ENCODE measurements at regions not wholly inside any gene's neighbourhood (a gene's known extent, or its start where the extent isn't known, plus 50 kb on each side); places are given as distances from the start of the nearest gene placed in this dataset.

- Histone ChIP-seq H3K9me3 (ENCODE audit: low read length) (no peaks in the 10 kb centered on the region), H3K36me3 (ENCODE audit: insufficient read depth, low read length) (no peaks in the 10 kb centered on the region), H3K27me3 (ENCODE audit: control insufficient read depth in 1 of 2, insufficient read depth in 2 of 2, low read length in 2 of 2) (no peaks in the 10 kb centered on the region), H3K4me3 (ENCODE audit: low read depth in 1 of 2, low read length in 2 of 2) (no peak overlapping the region), H3K4me1 (ENCODE audit: insufficient read depth, low read length) (peaks cover 19% of the 10 kb centered on the region), H3K27ac (ENCODE audit: low read depth, low read length) (no peak overlapping the region), H3K9ac (ENCODE audit: low read length) (no peak overlapping the region)
These were observed 356.6 kb upstream of the XYLT1 start for GRCh38 chr16:17827313-17827712.

DNA sequence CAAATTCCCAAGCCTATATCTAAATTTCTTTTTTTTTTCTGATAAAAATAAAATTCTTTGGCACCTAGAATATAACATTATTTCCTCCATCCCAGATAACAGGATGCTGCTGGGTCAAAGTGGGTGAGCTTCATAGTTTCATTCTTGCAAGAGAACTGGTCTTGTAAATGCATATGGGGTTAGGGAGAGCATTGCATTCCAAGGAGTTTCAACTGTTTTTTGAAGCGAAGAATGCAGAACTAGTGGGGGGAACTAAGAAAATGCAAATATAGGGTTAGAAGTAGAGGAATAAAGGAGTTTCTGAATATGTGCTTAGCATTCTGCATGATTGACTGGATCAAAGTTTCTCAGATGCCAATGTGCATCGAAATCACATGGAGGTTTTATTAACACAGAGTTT is 347.2 kb upstream of the XYLT1 start:
- no peaks in the 10 kb centered on the region for H3K4me1 ChIP-seq (ENCODE audit: insufficient read depth, low read length)
- H3K9me3 ChIP-seq (ENCODE audit: low read length), result no peaks in the 10 kb centered on the region
- no peak overlapping the region for H3K4me3 ChIP-seq (ENCODE audit: low read depth in 1 of 2, low read length in 2 of 2)
- no peaks in the 10 kb centered on the region for H3K27me3 ChIP-seq (ENCODE audit: control insufficient read depth in 1 of 2, insufficient read depth in 2 of 2, low read length in 2 of 2)
- no peak overlapping the region for H3K9ac ChIP-seq (ENCODE audit: low read length)
- no peaks in the 10 kb centered on the region for H3K36me3 ChIP-seq (ENCODE audit: insufficient read depth, low read length)
- H3K27ac ChIP-seq (ENCODE audit: low read depth, low read length), result no peak overlapping the region

DNA sequence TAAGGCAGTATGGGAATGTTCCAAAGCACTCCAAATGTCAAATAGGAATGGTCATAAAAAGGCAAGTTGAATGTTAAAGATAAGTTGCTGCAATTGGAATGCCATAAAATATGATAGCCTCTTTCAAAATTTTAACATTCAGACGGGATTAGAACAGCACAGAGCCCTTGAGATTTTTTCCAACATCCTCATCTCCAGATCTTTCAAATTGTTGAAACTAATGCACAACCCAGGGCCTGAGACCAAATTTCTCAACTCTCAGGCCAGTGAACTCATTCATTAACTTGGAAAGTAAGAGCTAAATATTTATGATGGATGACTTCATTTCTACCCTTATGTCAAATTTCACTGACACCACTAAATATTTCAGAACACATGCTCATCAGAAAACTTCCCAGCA is 346.5 kb upstream of the XYLT1 start:
- H3K27ac ChIP-seq (ENCODE audit: low read depth, low read length), result no peak overlapping the region
- no peak overlapping the region for H3K4me3 ChIP-seq (ENCODE audit: low read depth in 1 of 2, low read length in 2 of 2)
- no peaks in the 10 kb centered on the region for H3K4me1 ChIP-seq (ENCODE audit: insufficient read depth, low read length)
- no peaks in the 10 kb centered on the region for H3K9me3 ChIP-seq (ENCODE audit: low read length)
- H3K9ac ChIP-seq (ENCODE audit: low read length), result no peak overlapping the region
- H3K27me3 ChIP-seq (ENCODE audit: control insufficient read depth in 1 of 2, insufficient read depth in 2 of 2, low read length in 2 of 2), result no peaks in the 10 kb centered on the region
- no peaks in the 10 kb centered on the region for H3K36me3 ChIP-seq (ENCODE audit: insufficient read depth, low read length)

- Histone ChIP-seq H3K4me1 (ENCODE audit: insufficient read depth, low read length) (no peaks in the 10 kb centered on the region), H3K9me3 (ENCODE audit: low read length) (no peaks in the 10 kb centered on the region), H3K27me3 (ENCODE audit: control insufficient read depth in 1 of 2, insufficient read depth in 2 of 2, low read length in 2 of 2) (no peaks in the 10 kb centered on the region), H3K9ac (ENCODE audit: low read length) (no peak overlapping the region), H3K4me3 (ENCODE audit: low read depth in 1 of 2, low read length in 2 of 2) (no peak overlapping the region), H3K27ac (ENCODE audit: low read depth, low read length) (no peak overlapping the region), H3K36me3 (ENCODE audit: insufficient read depth, low read length) (no peaks in the 10 kb centered on the region)
These were observed 342.0 kb upstream of the XYLT1 start for GRCh38 chr16:17812771-17813170.

DNA sequence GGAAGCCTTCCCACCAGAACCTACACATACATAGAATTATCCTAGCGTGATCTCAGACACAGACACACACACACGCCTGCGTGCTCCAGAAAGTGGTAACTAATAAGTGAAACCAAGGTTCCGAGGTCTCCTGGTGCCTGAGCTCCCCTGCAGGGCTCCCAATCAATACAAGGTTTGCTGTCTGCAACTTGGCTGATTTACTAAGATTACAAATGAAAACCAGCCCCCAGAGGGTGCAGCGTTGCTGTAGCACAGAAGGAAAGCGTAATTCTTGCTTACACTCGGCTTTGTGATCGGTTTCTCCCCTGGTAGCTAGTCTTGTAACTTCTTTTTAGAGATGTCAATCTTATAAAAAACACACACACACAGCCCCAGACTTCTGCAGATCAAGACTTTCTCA is 334.1 kb upstream of the XYLT1 start:
- H3K9ac ChIP-seq (ENCODE audit: low read length), result no peak overlapping the region
- no peak overlapping the region for H3K4me3 ChIP-seq (ENCODE audit: low read depth in 1 of 2, low read length in 2 of 2)
- no peak overlapping the region for H3K27ac ChIP-seq (ENCODE audit: low read depth, low read length)
- H3K9me3 ChIP-seq (ENCODE audit: low read length), result no peaks in the 10 kb centered on the region
- H3K4me1 ChIP-seq (ENCODE audit: insufficient read depth, low read length), result no peaks in the 10 kb centered on the region
- H3K27me3 ChIP-seq (ENCODE audit: control insufficient read depth in 1 of 2, insufficient read depth in 2 of 2, low read length in 2 of 2), result no peaks in the 10 kb centered on the region
- H3K36me3 ChIP-seq (ENCODE audit: insufficient read depth, low read length), result no peaks in the 10 kb centered on the region

DNA sequence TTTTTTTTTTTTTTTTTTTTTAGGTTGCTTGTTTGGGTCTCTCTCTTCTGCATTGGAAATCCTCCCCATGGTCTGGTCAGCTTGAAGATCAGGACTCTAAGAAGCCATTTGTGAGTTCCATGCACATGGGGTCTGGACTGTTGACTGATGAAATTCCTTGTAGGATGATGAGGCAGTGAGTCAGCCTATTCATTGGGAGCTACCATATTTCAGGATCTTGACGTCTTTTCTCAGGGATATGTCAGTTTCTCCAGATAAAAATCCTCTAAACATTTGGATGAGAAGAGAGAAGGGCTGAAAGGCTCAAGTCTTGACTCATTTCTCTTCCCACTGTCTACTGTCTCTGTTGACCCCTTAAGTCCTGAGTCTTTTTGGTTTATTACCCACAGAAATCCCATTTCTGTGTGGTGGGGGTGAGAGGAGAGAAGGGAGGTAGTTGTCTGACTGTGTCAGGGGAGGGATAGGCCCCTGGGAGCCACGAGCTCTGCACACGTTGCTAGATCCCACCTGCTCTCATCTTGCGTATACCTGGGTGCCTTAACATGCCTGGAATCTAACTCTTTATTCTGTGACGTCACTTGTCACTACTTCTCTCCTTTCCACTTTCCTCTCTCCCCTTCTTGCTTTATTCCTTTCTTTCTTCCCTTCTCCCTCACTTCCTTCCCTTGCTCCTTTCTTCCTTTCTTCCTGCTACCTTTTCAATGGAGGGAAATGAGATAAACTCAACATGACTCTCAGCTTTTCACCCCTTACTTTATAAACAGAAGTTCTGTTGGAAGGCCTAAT is 333.1 kb upstream of the XYLT1 start:
- H3K27me3 ChIP-seq (ENCODE audit: control insufficient read depth in 1 of 2, insufficient read depth in 2 of 2, low read length in 2 of 2), result no peaks in the 10 kb centered on the region
- H3K4me3 ChIP-seq (ENCODE audit: low read depth in 1 of 2, low read length in 2 of 2), result no peak overlapping the region
- H3K27ac ChIP-seq (ENCODE audit: low read depth, low read length), result no peak overlapping the region
- no peaks in the 10 kb centered on the region for H3K4me1 ChIP-seq (ENCODE audit: insufficient read depth, low read length)
- no peaks in the 10 kb centered on the region for H3K36me3 ChIP-seq (ENCODE audit: insufficient read depth, low read length)
- no peak overlapping the region for H3K9ac ChIP-seq (ENCODE audit: low read length)
- no peaks in the 10 kb centered on the region for H3K9me3 ChIP-seq (ENCODE audit: low read length)

DNA sequence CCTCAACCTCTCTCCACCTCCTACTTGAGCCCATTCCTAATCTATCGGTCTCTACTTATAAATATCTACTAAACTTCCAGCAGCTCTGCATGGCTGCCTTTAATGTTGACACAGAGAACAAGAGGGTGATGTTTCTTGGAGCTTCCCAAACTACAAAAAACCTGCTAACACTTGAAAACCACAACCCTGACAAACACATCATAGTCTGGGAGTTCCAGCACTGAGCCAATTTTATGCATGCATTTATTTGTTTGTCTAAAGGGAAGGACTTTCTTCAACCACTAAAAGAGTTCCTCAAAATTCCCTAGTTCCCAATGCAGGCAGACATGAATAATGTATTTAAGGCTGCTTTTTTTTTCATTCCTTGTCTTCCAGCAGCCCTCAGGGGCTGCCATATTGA is 331.8 kb upstream of the XYLT1 start:
- H3K9ac ChIP-seq (ENCODE audit: low read length), result no peak overlapping the region
- no peaks in the 10 kb centered on the region for H3K9me3 ChIP-seq (ENCODE audit: low read length)
- no peaks in the 10 kb centered on the region for H3K27me3 ChIP-seq (ENCODE audit: control insufficient read depth in 1 of 2, insufficient read depth in 2 of 2, low read length in 2 of 2)
- H3K36me3 ChIP-seq (ENCODE audit: insufficient read depth, low read length), result no peaks in the 10 kb centered on the region
- H3K4me1 ChIP-seq (ENCODE audit: insufficient read depth, low read length), result no peaks in the 10 kb centered on the region
- no peak overlapping the region for H3K27ac ChIP-seq (ENCODE audit: low read depth, low read length)
- no peak overlapping the region for H3K4me3 ChIP-seq (ENCODE audit: low read depth in 1 of 2, low read length in 2 of 2)

GRCh38 chr16:17801068-17801467 is 330.3 kb upstream of the XYLT1 start:
- Histone ChIP-seq H3K9me3 (ENCODE audit: low read length) (no peaks in the 10 kb centered on the region), H3K36me3 (ENCODE audit: insufficient read depth, low read length) (no peaks in the 10 kb centered on the region), H3K27ac (ENCODE audit: low read depth, low read length) (no peak overlapping the region)

DNA sequence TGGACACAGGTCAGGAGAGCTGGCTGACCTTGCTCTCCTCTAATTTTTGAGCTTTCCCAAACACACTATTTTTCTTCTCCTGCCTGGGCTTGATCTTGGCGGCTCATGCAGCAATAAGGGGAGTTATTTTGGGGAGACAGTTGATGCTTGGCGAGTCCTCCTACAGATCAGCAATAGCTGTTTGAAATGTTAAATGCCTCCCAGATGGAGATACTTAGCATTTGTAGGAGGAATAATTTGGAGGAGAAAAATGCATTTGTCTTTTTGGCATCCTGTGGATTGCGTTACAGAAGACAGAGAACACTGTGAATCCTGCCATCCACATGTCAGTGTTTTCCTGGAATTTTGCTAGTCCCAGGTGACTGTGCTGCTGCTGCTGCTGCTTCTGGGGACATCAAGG is 328.0 kb upstream of the XYLT1 start:
- H3K9me3 ChIP-seq (ENCODE audit: low read length), result no peaks in the 10 kb centered on the region
- no peaks in the 10 kb centered on the region for H3K4me1 ChIP-seq (ENCODE audit: insufficient read depth, low read length)
- H3K27me3 ChIP-seq (ENCODE audit: control insufficient read depth in 1 of 2, insufficient read depth in 2 of 2, low read length in 2 of 2), result no peaks in the 10 kb centered on the region
- H3K4me3 ChIP-seq (ENCODE audit: low read depth in 1 of 2, low read length in 2 of 2), result no peak overlapping the region
- H3K27ac ChIP-seq (ENCODE audit: low read depth, low read length), result no peak overlapping the region
- no peak overlapping the region for H3K9ac ChIP-seq (ENCODE audit: low read length)
- no peaks in the 10 kb centered on the region for H3K36me3 ChIP-seq (ENCODE audit: insufficient read depth, low read length)

More at GRCh38 chr16:17801068-17801467, 330.3 kb upstream of the XYLT1 start:
- H3K4me3 ChIP-seq (ENCODE audit: low read depth in 1 of 2, low read length in 2 of 2), result no peak overlapping the region
- H3K4me1 ChIP-seq (ENCODE audit: insufficient read depth, low read length), result no peaks in the 10 kb centered on the region
- H3K27me3 ChIP-seq (ENCODE audit: control insufficient read depth in 1 of 2, insufficient read depth in 2 of 2, low read length in 2 of 2), result no peaks in the 10 kb centered on the region
- no peak overlapping the region for H3K9ac ChIP-seq (ENCODE audit: low read length)

GRCh38 chr16:17793354-17793753 is 322.6 kb upstream of the XYLT1 start:
- no peak overlapping the region for H3K27ac ChIP-seq (ENCODE audit: low read depth, low read length)
- no peak overlapping the region for H3K4me3 ChIP-seq (ENCODE audit: low read depth in 1 of 2, low read length in 2 of 2)
- H3K27me3 ChIP-seq (ENCODE audit: control insufficient read depth in 1 of 2, insufficient read depth in 2 of 2, low read length in 2 of 2), result no peaks in the 10 kb centered on the region
- no peaks in the 10 kb centered on the region for H3K36me3 ChIP-seq (ENCODE audit: insufficient read depth, low read length)
- H3K9me3 ChIP-seq (ENCODE audit: low read length), result no peaks in the 10 kb centered on the region
- no peak overlapping the region for H3K9ac ChIP-seq (ENCODE audit: low read length)
- no peaks in the 10 kb centered on the region for H3K4me1 ChIP-seq (ENCODE audit: insufficient read depth, low read length)

- no peak overlapping the region for H3K4me3 ChIP-seq (ENCODE audit: low read depth in 1 of 2, low read length in 2 of 2)
- no peak overlapping the region for H3K27ac ChIP-seq (ENCODE audit: low read depth, low read length)
- H3K27me3 ChIP-seq (ENCODE audit: control insufficient read depth in 1 of 2, insufficient read depth in 2 of 2, low read length in 2 of 2), result no peaks in the 10 kb centered on the region
- H3K36me3 ChIP-seq (ENCODE audit: insufficient read depth, low read length), result no peaks in the 10 kb centered on the region
- no peaks in the 10 kb centered on the region for H3K9me3 ChIP-seq (ENCODE audit: low read length)
- H3K4me1 ChIP-seq (ENCODE audit: insufficient read depth, low read length), result no peaks in the 10 kb centered on the region
- no peak overlapping the region for H3K9ac ChIP-seq (ENCODE audit: low read length)
These were observed 313.3 kb upstream of the XYLT1 start for GRCh38 chr16:17784073-17784472.

- H3K4me3 ChIP-seq (ENCODE audit: low read depth in 1 of 2, low read length in 2 of 2), result no peak overlapping the region
- H3K27ac ChIP-seq (ENCODE audit: low read depth, low read length), result no peak overlapping the region
- no peaks in the 10 kb centered on the region for H3K4me1 ChIP-seq (ENCODE audit: insufficient read depth, low read length)
- no peak overlapping the region for H3K9ac ChIP-seq (ENCODE audit: low read length)
- no peaks in the 10 kb centered on the region for H3K9me3 ChIP-seq (ENCODE audit: low read length)
- no peaks in the 10 kb centered on the region for H3K36me3 ChIP-seq (ENCODE audit: insufficient read depth, low read length)
- no peaks in the 10 kb centered on the region for H3K27me3 ChIP-seq (ENCODE audit: control insufficient read depth in 1 of 2, insufficient read depth in 2 of 2, low read length in 2 of 2)
These were observed 309.4 kb upstream of the XYLT1 start for GRCh38 chr16:17780181-17780580.

Data from muscle layer of colon (tissue), 2 donors.